Esophagus muscularis mucosa (tissue), 4 donors: ENCODE measurements at regions not wholly inside any gene's neighbourhood (a gene's known extent, or its start where the extent isn't known, plus 50 kb on each side); places are given as distances from the start of the nearest gene placed in this dataset.

Experiments used
- DNase-seq: peaks from one replicate; pipeline ENCODE4 v3.0.0-alpha.2; 2017; ENCODE audit errors: extremely low spot score
- H3K27ac ChIP-seq, 4 donors: fragments of 200-600 bp; sonication (generic); replicated peaks in 1 of 4; 1 replicate in 3 of 4; 2 replicates in 1 of 4; pipeline ENCODE4 v1.5.1; 2016 to 2019; ENCODE audit warnings: mild to moderate bottlenecking in 1 of 4
- H3K27me3 ChIP-seq, 4 donors: fragments of 200-600 bp; sonication (generic); one replicate each; pipeline versions ENCODE4 v1.5.1 to v1.6.0; 2016 to 2019
- H3K36me3 ChIP-seq, 4 donors: fragments of 200-600 bp; sonication (generic); one replicate each; pipeline ENCODE4 v1.5.1; 2016 to 2019
- H3K4me1 ChIP-seq, 4 donors: fragments of 200-600 bp; sonication (generic); one replicate each; pipeline ENCODE4 v1.5.1; 2016 to 2019
- H3K4me3 ChIP-seq, 4 donors: fragments of 200-600 bp; sonication (generic); 1 replicate in 2 of 4; 2 replicates in 2 of 4; pipeline ENCODE4 v1.5.1; 2016 to 2019; ENCODE audit warnings: mild to moderate bottlenecking in 4 of 4, moderate library complexity in 1 of 4
- H3K9me3 ChIP-seq, 4 donors: fragments of 200-600 bp; sonication (generic); 1 replicate in 3 of 4; 2 replicates in 1 of 4; pipeline ENCODE4 v1.5.1; 2016 to 2019
- EP300 ChIP-seq: sonication (generic); formaldehyde crosslinking; IDR thresholded peaks from one replicate; pipeline ENCODE4 v1.6.1; 2017; ENCODE audit warnings: antibody characterized with exemption
- POLR2A ChIP-seq: fragments of 450-650 bp; IDR thresholded peaks from one replicate; pipeline ENCODE4 v1.6.1; 2017; ENCODE audit warnings: antibody characterized with exemption, moderate library complexity, mild to moderate bottlenecking, low read depth
- POLR2AphosphoS5 ChIP-seq, 2 donors: sonication (generic); formaldehyde crosslinking; IDR thresholded peaks; one replicate each; pipeline ENCODE4 v1.6.1; 2017; ENCODE audit warnings: antibody characterized with exemption in 2 of 2
- WGBS: methylation state at CpG from one replicate; pipeline ENCODE4 v1.1.5; 2018; 5-methylcytosine and 5-hydroxymethylcytosine counted together
- intact Hi-C: fragments of 100-400 bp; cut with DNase I; formaldehyde crosslinking; loops from one replicate; pipeline ENCODE4 v1.15.1; 2023
- TF ChIP-seq, protein P1 (sequence below), 3 experiments: fragments of 200-600 bp in 2 of 3; fragments of 450-650 bp in 1 of 3; sonication (generic) in 2 of 3; IDR thresholded peaks; one replicate each; pipeline ENCODE4 v1.5.1; 2017 to 2019; ENCODE audit warnings: antibody characterized with exemption in 3 of 3, mild to moderate bottlenecking in 2 of 3, moderate library complexity in 1 of 3

- Histone ChIP-seq H3K4me3 (no peak overlapping the region), H3K9me3 (peaks cover 0 to 4% (median 0%) of the 10 kb centered on the region in 4 donors), H3K27me3 (no peaks in the 10 kb centered on the region), H3K4me1 (peaks cover 0 to 4% (median 0%) of the 10 kb centered on the region in 4 donors), H3K36me3 (no peaks in the 10 kb centered on the region), H3K27ac (no peak overlapping the region)
- WGBS: 100% methylated on average over 1 of the region's 1 CpG
- DNase-seq: peak; percentile 50
- TF ChIP-seq, protein P1, sequence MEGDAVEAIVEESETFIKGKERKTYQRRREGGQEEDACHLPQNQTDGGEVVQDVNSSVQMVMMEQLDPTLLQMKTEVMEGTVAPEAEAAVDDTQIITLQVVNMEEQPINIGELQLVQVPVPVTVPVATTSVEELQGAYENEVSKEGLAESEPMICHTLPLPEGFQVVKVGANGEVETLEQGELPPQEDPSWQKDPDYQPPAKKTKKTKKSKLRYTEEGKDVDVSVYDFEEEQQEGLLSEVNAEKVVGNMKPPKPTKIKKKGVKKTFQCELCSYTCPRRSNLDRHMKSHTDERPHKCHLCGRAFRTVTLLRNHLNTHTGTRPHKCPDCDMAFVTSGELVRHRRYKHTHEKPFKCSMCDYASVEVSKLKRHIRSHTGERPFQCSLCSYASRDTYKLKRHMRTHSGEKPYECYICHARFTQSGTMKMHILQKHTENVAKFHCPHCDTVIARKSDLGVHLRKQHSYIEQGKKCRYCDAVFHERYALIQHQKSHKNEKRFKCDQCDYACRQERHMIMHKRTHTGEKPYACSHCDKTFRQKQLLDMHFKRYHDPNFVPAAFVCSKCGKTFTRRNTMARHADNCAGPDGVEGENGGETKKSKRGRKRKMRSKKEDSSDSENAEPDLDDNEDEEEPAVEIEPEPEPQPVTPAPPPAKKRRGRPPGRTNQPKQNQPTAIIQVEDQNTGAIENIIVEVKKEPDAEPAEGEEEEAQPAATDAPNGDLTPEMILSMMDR (IDR thresholded peaks at IDR 0.05): no peak
- no peak for TF ChIP-seq POLR2A
- TF ChIP-seq EP300: no peak
- no peak for TF ChIP-seq POLR2AphosphoS5 (IDR thresholded peaks at IDR 0.05)
- intact Hi-C loops: no loop called here
Measured at GRCh38 chr6:137763436-137763835, 103.6 kb upstream of the TNFAIP3 start.

DNA sequence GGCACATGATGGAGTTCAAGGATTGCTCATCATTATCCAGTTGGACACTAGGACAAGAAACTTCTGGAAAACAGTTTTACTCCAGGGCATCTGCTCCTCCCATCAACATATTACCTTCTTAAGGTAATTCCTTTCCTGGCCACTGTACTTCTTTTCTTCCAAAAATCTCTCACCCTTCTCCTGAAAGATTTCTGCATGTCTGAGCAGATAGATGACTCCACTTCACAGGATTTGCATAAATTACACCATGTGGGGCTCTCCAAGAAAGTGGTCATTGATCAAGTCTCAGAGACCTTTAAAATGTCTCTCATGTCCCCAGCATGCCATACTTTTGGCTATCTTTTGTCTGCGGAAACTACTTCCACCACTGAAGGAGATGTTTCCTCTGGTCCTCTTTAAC, 103.2 kb upstream of the TNFAIP3 start:
- Histone ChIP-seq H3K36me3 (no peaks in the 10 kb centered on the region), H3K9me3 (peaks cover 0 to 4% (median 0%) of the 10 kb centered on the region in 4 donors), H3K4me3 (no peak overlapping the region), H3K4me1 (peaks cover 0 to 4% (median 0%) of the 10 kb centered on the region in 4 donors), H3K27me3 (no peaks in the 10 kb centered on the region), H3K27ac (no peak overlapping the region)
- TF ChIP-seq POLR2AphosphoS5 (IDR thresholded peaks at IDR 0.05) (no peak), POLR2A (no peak), EP300 (no peak)
- TF ChIP-seq, protein P1 (IDR thresholded peaks at IDR 0.05): no peak
- intact Hi-C loops: no loop called here
- 95% methylated on average over 1 of the region's 1 CpG for WGBS
- DNase-seq: peak; percentile 34

GRCh38 chr6:137764464-137764863, 102.6 kb upstream of the TNFAIP3 start:
- intact Hi-C loops: no loop called here

GRCh38 chr6:137765059-137765458, 102.0 kb upstream of the TNFAIP3 start:
- no peak for TF ChIP-seq POLR2A
- no peak for TF ChIP-seq EP300
- no peak for TF ChIP-seq POLR2AphosphoS5 (IDR thresholded peaks at IDR 0.05)
- TF ChIP-seq, protein P1 (IDR thresholded peaks at IDR 0.05): no peak
- H3K4me1 ChIP-seq: peaks cover 0 to 4% (median 0%) of the 10 kb centered on the region in 4 donors
- intact Hi-C loops: no loop called here
- H3K9me3 ChIP-seq: peaks cover 0 to 4% (median 0%) of the 10 kb centered on the region in 4 donors
- H3K27me3 ChIP-seq: no peaks in the 10 kb centered on the region
- DNase-seq: no peak
- 93% methylated on average over 2 of the region's 2 CpGs for WGBS
- no peak overlapping the region for H3K27ac ChIP-seq
- H3K4me3 ChIP-seq: no peak overlapping the region
- H3K36me3 ChIP-seq: no peaks in the 10 kb centered on the region

More at GRCh38 chr6:137764464-137764863, 102.6 kb upstream of the TNFAIP3 start:
- H3K9me3 ChIP-seq: peaks cover 0 to 4% (median 0%) of the 10 kb centered on the region in 4 donors
- peaks cover 0 to 4% (median 0%) of the 10 kb centered on the region in 4 donors for H3K4me1 ChIP-seq
- no peaks in the 10 kb centered on the region for H3K27me3 ChIP-seq
- H3K36me3 ChIP-seq: no peaks in the 10 kb centered on the region
- H3K4me3 ChIP-seq: no peak overlapping the region
- no peak overlapping the region for H3K27ac ChIP-seq
- no peak for DNase-seq
- TF ChIP-seq POLR2AphosphoS5 (IDR thresholded peaks at IDR 0.05) (no peak), POLR2A (no peak), EP300 (no peak)
- TF ChIP-seq, protein P1 (IDR thresholded peaks at IDR 0.05): no peak

DNA sequence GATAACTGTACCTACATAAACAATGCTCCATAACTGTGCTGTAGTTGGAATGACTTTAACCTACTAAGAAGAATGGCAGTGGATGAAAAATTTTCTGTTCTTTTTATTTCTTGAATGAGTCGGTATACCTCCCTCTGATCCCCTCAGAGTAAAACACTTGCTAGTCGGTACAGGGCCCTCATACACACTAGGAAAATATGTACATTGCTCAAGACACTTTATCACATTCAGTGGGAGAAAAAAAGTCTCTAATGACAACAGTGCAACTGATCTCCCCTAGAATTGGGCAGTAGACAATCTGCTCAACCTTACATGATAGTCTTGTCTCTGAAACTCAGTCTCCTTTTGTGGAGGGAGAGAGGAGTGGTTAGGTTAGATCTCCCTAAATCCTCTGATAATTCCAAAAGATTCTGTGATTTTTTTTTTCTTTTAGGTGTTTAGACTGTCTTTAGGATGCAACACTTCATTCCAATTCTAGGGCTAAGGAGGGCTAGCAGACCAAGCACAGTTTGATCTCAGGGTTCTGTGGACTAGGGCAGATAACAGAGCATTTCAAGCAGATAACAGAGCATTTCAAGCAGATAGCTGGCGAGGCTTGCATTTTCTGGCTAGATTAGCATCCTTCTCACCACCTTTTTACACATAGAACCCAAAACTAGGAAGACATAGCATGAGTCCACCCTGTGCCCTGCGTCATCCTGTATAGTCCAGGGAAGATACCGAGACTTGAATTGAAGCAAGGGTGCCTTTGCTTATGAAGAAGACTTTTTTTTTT, 100.3 kb upstream of the TNFAIP3 start:
- Histone ChIP-seq H3K27ac (no peak overlapping the region), H3K36me3 (no peaks in the 10 kb centered on the region), H3K4me3 (no peak overlapping the region), H3K4me1 (no peaks in the 10 kb centered on the region), H3K9me3 (peaks cover 0 to 4% (median 0%) of the 10 kb centered on the region in 4 donors), H3K27me3 (no peaks in the 10 kb centered on the region)
- peak; percentile 39 for DNase-seq
- 82% methylated on average over 5 of the region's 5 CpGs for WGBS
- intact Hi-C loops: no loop called here
- TF ChIP-seq POLR2AphosphoS5 (IDR thresholded peaks at IDR 0.05): no peak
- TF ChIP-seq EP300: no peak
- TF ChIP-seq, protein P1 (IDR thresholded peaks at IDR 0.05): no peak
- no peak for TF ChIP-seq POLR2A
